ENCODE measurements at regions not wholly inside any gene's neighbourhood (a gene's known extent, or its start where the extent isn't known, plus 50 kb on each side); places are given as distances from the start of the nearest gene placed in this dataset.

- Histone ChIP-seq H3K4me3 (ENCODE audit: low read depth, low read length) (no peak overlapping the region), H3K36me3 (ENCODE audit: control insufficient read depth, insufficient read depth, low read length) (no peaks in the 10 kb centered on the region), H3K27me3 (ENCODE audit: control insufficient read depth, insufficient read depth, low read length) (no peaks in the 10 kb centered on the region)
- FAIRE-seq (no peak), DNase-seq (ENCODE audit: low read depth) (no peak)
- TF ChIP-seq CTCF (IDR thresholded peaks at IDR 0.05; ENCODE audit: insufficient read depth, low read length, severe bottlenecking) = peak; percentile 74
These were observed 219.3 kb upstream of the GSE1 start for GRCh38 chr16:85393674-85394451.

- no peaks in the 10 kb centered on the region for H3K27me3 ChIP-seq (ENCODE audit: control insufficient read depth, insufficient read depth, low read length)
- H3K36me3 ChIP-seq (ENCODE audit: control insufficient read depth, insufficient read depth, low read length) = no peaks in the 10 kb centered on the region
- no peak for FAIRE-seq
- no peak overlapping the region for H3K4me3 ChIP-seq (ENCODE audit: low read depth, low read length)
- peak; percentile 8 for TF ChIP-seq CTCF (IDR thresholded peaks at IDR 0.05; ENCODE audit: insufficient read depth, low read length, severe bottlenecking)
- DNase-seq (ENCODE audit: low read depth) = no peak
These were observed 218.5 kb upstream of the GSE1 start for GRCh38 chr16:85394456-85395206.

- no peak for TF ChIP-seq CTCF (IDR thresholded peaks at IDR 0.05; ENCODE audit: insufficient read depth, low read length, severe bottlenecking)
- no peak for FAIRE-seq
- peak overlapping the region; percentile 12 for H3K4me3 ChIP-seq (ENCODE audit: low read depth, low read length)
- H3K27me3 ChIP-seq (ENCODE audit: control insufficient read depth, insufficient read depth, low read length) = no peaks in the 10 kb centered on the region
- H3K36me3 ChIP-seq (ENCODE audit: control insufficient read depth, insufficient read depth, low read length) = no peaks in the 10 kb centered on the region
- peak; percentile 96 for DNase-seq (ENCODE audit: low read depth)
These were observed 217.8 kb upstream of the GSE1 start for GRCh38 chr16:85395207-85395912.

- Histone ChIP-seq H3K36me3 (ENCODE audit: control insufficient read depth, insufficient read depth, low read length) (no peaks in the 10 kb centered on the region), H3K27me3 (ENCODE audit: control insufficient read depth, insufficient read depth, low read length) (no peaks in the 10 kb centered on the region), H3K4me3 (ENCODE audit: low read depth, low read length) (peak overlapping the region; percentile 12)
- peak; percentile 93 for DNase-seq (ENCODE audit: low read depth)
- peak; percentile 83 for FAIRE-seq
- no peak for TF ChIP-seq CTCF (IDR thresholded peaks at IDR 0.05; ENCODE audit: insufficient read depth, low read length, severe bottlenecking)
These were observed 216.9 kb upstream of the GSE1 start for GRCh38 chr16:85395913-85396878.

All from bronchial epithelial cell (primary cell).